CD4-positive, alpha-beta T cell treated with Interleukin-12 subunit alpha and Interleukin-12 subunit beta, for 1 hour (primary cell): ENCODE measurements at regions not wholly inside any gene's neighbourhood (a gene's known extent, or its start where the extent isn't known, plus 50 kb on each side); places are given as distances from the start of the nearest gene placed in this dataset.
A peak's percentile ranks its signal among the peaks of the same experiment; 100 is the strongest.
"Not testable (repeated sequence)": the region's sequence is repeated elsewhere in the genome, so short reads cannot be mapped to it uniquely, and the experiment has no call there.

Experiments used
- DNase-seq: peaks from one replicate; pipeline ENCODE4 v3.0.0-alpha.2; 2020

- not testable (repeated sequence) for DNase-seq
Measured at GRCh38 chr3:27551413-27551812, 67.2 kb upstream of the SLC4A7 start.

GRCh38 chr3:27545061-27545460 lies 60.9 kb upstream of the SLC4A7 start:
- no peak for DNase-seq

- no peak for DNase-seq
Measured at GRCh38 chr3:27544372-27544865, 60.2 kb upstream of the SLC4A7 start.

GRCh38 chr3:27542476-27542875 lies 58.3 kb upstream of the SLC4A7 start:
- DNase-seq, result no peak

- no peak for DNase-seq
Measured at GRCh38 chr3:27540231-27540630, 56.0 kb upstream of the SLC4A7 start.

- no peak for DNase-seq
Measured at GRCh38 chr3:27536491-27536890, 52.3 kb upstream of the SLC4A7 start.

- DNase-seq, result no peak
Measured at GRCh38 chr3:27535809-27536392, 51.7 kb upstream of the SLC4A7 start.

GRCh38 chr3:27533718-27534573 lies 49.8 kb upstream of the SLC4A7 start:
- peak; percentile 63 for DNase-seq
